D721Med (cell line): ENCODE measurements at regions not wholly inside any gene's neighbourhood (a gene's known extent, or its start where the extent isn't known, plus 50 kb on each side); places are given as distances from the start of the nearest gene placed in this dataset.

Experiments used
- DNase-seq: peaks from one replicate; pipeline ENCODE4 v3.0.0; 2011; ENCODE audit warnings: low spot score; ENCODE audit not compliant: insufficient read length
- FAIRE-seq: peaks from 2 replicates; lab custom pipeline; 2011; peaks lifted over from hg19 to GRCh38; lab: Jason Lieb, UNC
- TF ChIP-seq, protein P1 (sequence below): IDR thresholded peaks from 2 replicates; pipeline ENCODE4 v1.5.1; 2012; ENCODE audit warnings: mild to moderate bottlenecking, control low read depth; ENCODE audit not compliant: insufficient read depth; ENCODE audit errors: missing control alignments

DNA sequence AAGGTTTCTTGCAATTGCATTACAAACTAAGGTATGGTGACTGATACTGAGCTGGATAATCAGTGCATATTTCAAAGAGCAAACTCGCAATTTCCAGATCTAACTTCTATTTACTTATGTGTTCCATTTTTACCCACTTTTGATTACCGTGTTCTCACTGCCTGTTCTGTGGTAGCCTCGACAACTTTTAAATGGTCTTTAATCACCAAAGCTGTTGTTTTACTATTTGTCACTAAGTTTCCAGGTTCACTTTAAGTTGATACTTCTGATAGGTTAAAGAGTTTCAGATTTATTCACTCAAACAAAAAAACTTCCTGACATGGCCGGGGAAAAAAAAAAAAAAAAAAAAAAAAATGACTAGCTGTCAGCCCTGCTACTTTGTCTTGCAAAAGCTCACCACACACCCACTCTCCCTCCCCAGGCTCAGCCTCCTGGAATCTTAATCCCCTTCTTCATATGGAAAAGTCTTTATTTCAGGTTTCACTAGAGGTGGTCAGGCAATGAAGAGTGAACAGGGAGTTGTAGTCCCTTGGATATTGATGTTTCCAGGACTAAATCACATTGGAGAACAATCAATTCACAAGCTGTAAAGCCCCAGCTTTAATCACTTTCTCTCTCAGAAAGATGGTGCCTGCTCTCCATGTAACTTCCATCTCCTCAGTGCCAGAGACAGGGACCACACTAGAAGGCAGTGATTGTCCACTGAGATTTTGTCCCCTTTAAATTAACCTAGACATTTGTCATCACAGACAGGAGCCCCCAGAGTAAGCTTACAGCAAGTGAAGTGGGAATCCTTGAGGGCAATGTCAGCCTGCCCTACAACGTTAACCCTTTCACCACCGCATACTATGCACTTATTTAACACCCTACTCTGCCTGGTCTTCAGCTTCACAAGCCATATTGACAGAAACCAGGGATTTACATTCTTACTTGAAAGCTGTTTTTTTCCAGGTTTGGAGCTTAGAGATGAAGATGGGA is 749.1 kb upstream of the SORCS1 start:
- FAIRE-seq (no peak), DNase-seq (no peak)
- TF ChIP-seq, protein P1, sequence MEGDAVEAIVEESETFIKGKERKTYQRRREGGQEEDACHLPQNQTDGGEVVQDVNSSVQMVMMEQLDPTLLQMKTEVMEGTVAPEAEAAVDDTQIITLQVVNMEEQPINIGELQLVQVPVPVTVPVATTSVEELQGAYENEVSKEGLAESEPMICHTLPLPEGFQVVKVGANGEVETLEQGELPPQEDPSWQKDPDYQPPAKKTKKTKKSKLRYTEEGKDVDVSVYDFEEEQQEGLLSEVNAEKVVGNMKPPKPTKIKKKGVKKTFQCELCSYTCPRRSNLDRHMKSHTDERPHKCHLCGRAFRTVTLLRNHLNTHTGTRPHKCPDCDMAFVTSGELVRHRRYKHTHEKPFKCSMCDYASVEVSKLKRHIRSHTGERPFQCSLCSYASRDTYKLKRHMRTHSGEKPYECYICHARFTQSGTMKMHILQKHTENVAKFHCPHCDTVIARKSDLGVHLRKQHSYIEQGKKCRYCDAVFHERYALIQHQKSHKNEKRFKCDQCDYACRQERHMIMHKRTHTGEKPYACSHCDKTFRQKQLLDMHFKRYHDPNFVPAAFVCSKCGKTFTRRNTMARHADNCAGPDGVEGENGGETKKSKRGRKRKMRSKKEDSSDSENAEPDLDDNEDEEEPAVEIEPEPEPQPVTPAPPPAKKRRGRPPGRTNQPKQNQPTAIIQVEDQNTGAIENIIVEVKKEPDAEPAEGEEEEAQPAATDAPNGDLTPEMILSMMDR, result no peak

DNA sequence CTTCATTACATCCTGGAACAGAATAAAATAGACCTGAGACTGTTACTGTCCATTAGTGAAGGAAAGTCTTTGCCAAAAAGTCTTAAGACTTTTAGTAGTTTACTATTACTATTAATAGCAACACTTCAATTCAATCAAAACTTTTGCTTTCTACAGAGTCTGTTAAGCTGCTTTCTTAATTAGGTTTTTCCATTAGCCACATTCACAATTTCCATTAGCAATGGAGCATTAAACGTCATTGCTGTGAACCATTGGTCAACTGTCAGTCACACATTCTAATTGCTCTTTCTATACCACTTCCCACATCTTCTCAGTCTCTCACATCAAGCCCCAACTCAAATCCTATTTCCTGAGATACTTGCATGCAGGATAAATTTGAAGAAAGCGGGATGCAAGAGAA is 736.6 kb upstream of the SORCS1 start:
- DNase-seq, result no peak
- TF ChIP-seq, protein P1, result no peak
- no peak for FAIRE-seq

DNA sequence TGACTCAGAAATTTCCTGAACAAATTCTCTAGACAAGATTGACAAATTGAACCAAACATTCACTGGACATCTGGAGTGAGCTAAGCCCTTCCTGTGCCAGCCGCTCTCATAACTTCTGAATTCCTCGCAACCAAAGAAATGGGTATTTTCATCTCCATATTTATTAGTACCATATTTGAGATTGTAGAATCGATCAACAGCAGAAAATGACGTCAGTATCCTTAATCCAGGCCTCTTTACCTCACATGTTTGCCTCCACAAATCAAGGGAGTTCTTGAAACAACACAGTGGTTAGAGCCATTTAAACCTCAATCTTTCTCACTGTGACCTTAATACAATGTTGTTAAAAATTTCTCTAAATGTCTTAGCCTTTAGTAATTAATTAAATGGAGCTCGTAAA is 735.6 kb upstream of the SORCS1 start:
- no peak for FAIRE-seq
- no peak for DNase-seq
- TF ChIP-seq, protein P1, result no peak

DNA sequence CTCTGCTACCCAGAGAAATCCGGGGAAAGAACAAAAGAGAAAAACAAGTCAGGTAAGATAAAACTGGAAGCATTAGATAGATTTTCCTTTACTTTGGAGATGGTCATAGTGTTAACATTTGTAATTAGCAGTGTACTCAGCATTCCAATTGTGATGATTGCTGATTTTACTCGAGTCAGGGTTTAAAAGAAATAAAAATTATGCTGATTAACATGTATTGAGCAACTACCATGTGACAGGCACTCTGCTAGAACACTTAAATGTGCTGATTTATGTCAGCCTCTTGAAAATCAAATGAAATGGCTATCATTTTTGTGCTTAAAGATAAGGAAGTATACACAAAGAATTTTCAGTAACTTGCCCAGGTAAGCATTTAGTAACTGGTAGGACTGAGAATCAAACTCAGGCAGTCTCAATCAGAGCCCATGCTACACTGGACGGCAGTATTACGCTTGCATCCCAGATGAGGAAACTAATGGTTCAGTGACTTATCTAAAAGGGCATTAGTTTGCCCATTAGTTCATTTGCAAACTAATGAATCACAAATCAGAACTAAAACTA is 735.1 kb upstream of the SORCS1 start:
- TF ChIP-seq, protein P1, result no peak
- DNase-seq (no peak), FAIRE-seq (no peak)

DNA sequence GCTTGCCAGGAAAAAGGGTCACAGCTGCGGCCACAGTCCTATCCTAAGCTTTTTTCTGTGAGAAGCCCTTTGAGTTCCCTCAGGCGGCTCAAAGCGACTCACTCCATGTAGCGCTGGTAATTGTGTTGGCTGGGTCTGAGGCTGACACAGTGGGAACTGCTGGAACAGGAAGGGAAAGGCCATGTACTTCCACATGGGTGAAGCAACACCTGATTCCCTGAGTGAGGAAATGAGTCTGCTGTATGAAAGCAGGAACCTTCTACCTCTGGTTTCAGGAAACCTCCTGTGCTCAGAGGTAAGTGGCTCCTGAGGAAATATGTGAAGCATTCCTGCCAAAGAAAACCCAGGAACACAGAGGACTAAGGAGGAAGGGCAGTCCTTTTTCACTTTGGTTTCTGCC is 734.6 kb upstream of the SORCS1 start:
- FAIRE-seq, result no peak
- TF ChIP-seq, protein P1, result no peak

DNA sequence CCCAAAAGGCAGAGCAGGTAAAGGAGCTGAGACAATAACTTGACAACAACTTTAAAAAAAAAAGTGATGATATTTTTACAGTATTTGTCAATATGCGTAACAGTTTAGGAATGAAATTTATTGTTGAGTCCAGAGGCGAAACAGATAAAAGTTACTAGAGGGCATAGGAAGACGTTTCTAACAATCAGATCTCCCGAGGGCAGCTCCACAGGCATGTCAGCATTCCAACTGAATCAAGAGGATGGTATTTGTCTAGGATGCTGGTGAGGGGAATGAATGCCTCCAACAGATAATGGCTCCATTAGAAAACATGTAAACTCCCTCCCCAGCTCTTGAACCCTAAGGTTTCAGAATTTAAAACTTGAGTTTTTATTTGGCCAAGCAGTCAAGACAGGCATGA is 733.9 kb upstream of the SORCS1 start:
- no peak for FAIRE-seq

More for the DNA sequence above, 734.6 kb upstream of the SORCS1 start:
- no peak for DNase-seq

More for the DNA sequence above, 733.9 kb upstream of the SORCS1 start:
- DNase-seq, result no peak
- TF ChIP-seq, protein P1, result no peak
